HL-60 (cell line): ENCODE measurements at regions not wholly inside any gene's neighbourhood (a gene's known extent, or its start where the extent isn't known, plus 50 kb on each side); places are given as distances from the start of the nearest gene placed in this dataset.
A peak's percentile ranks its signal among the peaks of the same experiment; 100 is the strongest.

Experiments used
- DNase-seq, 2 experiments: peaks; one replicate each; pipeline ENCODE4 v3.0.0-alpha.2; 2010 to 2020; ENCODE audit warnings: low read depth in 1 of 2, low spot score in 1 of 2
- H3K27ac ChIP-seq: fragments of 250-450 bp; sonication (Bioruptor Pico); replicated peaks from 2 replicates; pipeline ENCODE4 v1.5.1; 2020; ENCODE audit warnings: mild to moderate bottlenecking, moderate library complexity
- H3K27me3 ChIP-seq: fragments of 250-450 bp; sonication (Bioruptor Pico); 2 replicates; pipeline ENCODE4 v1.5.1; 2021; ENCODE audit warnings: mild to moderate bottlenecking, moderate library complexity; ENCODE audit not compliant: insufficient read depth, poor library complexity, severe bottlenecking
- H3K4me3 ChIP-seq: replicated peaks from 2 replicates; pipeline ENCODE4 v1.5.1; 2011; ENCODE audit warnings: mild to moderate bottlenecking, control low read depth, low read length; ENCODE audit not compliant: insufficient read depth
- GABPA ChIP-seq: IDR thresholded peaks from 2 replicates; pipeline ENCODE4 v1.6.1; 2012; ENCODE audit warnings: low read depth
- POLR2AphosphoS5 ChIP-seq: IDR thresholded peaks from 2 replicates; pipeline ENCODE4 v1.6.1; 2012; ENCODE audit warnings: low read depth
- SPI1 ChIP-seq: IDR thresholded peaks from 2 replicates; pipeline ENCODE4 v1.6.1; 2012; ENCODE audit warnings: low read depth, mild to moderate bottlenecking, borderline replicate concordance
- TF ChIP-seq, protein P1 (sequence below): IDR thresholded peaks from one replicate; pipeline ENCODE4 v1.5.1; 2011; ENCODE audit warnings: low read length, control low read depth, inconsistent platforms; ENCODE audit not compliant: insufficient read depth
- TF ChIP-seq, protein P2 (sequence below): IDR thresholded peaks from 2 replicates; pipeline ENCODE4 v1.6.1; 2012; ENCODE audit warnings: low read depth; ENCODE audit not compliant: insufficient replicate concordance

GRCh38 chr3:159859424-159859823, 129.2 kb upstream of the IL12A start:
- H3K4me3 ChIP-seq, result no peak overlapping the region
- H3K27ac ChIP-seq, result no peak overlapping the region
- TF ChIP-seq, protein P1, sequence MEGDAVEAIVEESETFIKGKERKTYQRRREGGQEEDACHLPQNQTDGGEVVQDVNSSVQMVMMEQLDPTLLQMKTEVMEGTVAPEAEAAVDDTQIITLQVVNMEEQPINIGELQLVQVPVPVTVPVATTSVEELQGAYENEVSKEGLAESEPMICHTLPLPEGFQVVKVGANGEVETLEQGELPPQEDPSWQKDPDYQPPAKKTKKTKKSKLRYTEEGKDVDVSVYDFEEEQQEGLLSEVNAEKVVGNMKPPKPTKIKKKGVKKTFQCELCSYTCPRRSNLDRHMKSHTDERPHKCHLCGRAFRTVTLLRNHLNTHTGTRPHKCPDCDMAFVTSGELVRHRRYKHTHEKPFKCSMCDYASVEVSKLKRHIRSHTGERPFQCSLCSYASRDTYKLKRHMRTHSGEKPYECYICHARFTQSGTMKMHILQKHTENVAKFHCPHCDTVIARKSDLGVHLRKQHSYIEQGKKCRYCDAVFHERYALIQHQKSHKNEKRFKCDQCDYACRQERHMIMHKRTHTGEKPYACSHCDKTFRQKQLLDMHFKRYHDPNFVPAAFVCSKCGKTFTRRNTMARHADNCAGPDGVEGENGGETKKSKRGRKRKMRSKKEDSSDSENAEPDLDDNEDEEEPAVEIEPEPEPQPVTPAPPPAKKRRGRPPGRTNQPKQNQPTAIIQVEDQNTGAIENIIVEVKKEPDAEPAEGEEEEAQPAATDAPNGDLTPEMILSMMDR, result no peak
- TF ChIP-seq POLR2AphosphoS5 (no peak), SPI1 (no peak), GABPA (no peak)
- TF ChIP-seq, protein P2, sequence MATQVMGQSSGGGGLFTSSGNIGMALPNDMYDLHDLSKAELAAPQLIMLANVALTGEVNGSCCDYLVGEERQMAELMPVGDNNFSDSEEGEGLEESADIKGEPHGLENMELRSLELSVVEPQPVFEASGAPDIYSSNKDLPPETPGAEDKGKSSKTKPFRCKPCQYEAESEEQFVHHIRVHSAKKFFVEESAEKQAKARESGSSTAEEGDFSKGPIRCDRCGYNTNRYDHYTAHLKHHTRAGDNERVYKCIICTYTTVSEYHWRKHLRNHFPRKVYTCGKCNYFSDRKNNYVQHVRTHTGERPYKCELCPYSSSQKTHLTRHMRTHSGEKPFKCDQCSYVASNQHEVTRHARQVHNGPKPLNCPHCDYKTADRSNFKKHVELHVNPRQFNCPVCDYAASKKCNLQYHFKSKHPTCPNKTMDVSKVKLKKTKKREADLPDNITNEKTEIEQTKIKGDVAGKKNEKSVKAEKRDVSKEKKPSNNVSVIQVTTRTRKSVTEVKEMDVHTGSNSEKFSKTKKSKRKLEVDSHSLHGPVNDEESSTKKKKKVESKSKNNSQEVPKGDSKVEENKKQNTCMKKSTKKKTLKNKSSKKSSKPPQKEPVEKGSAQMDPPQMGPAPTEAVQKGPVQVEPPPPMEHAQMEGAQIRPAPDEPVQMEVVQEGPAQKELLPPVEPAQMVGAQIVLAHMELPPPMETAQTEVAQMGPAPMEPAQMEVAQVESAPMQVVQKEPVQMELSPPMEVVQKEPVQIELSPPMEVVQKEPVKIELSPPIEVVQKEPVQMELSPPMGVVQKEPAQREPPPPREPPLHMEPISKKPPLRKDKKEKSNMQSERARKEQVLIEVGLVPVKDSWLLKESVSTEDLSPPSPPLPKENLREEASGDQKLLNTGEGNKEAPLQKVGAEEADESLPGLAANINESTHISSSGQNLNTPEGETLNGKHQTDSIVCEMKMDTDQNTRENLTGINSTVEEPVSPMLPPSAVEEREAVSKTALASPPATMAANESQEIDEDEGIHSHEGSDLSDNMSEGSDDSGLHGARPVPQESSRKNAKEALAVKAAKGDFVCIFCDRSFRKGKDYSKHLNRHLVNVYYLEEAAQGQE, result no peak
- H3K27me3 ChIP-seq, result no peaks in the 10 kb centered on the region
- no peak for DNase-seq

DNA sequence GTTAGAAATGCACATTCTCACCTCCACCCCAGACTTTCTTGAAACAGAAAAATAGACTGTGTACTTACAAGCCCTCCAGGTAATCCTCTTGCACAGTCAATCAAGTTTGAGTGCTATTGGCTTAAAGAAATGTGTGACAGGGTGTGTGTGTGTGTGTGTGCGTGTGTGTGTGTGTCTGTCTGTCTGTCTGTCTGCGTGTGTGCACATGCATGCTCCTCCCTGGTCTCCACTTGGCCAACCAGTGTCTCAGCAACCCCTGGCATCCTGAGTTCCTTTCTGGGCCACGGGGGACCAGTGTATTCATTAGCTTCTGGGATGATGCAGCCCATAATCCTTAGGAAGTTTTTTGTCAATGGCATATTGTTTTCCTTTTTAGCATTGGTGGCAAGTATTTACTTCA, 128.8 kb upstream of the IL12A start:
- TF ChIP-seq, protein P2, result no peak
- TF ChIP-seq POLR2AphosphoS5 (no peak), GABPA (no peak), SPI1 (no peak)
- H3K27me3 ChIP-seq, result no peaks in the 10 kb centered on the region
- H3K27ac ChIP-seq, result no peak overlapping the region
- H3K4me3 ChIP-seq, result no peak overlapping the region
- no peak for DNase-seq

- H3K4me3 ChIP-seq, result no peak overlapping the region
- no peak overlapping the region for H3K27ac ChIP-seq
- no peaks in the 10 kb centered on the region for H3K27me3 ChIP-seq
- TF ChIP-seq POLR2AphosphoS5, result peak; percentile 62
- TF ChIP-seq, protein P2, result no peak
- DNase-seq, result peak; percentile 25 to 32
Measured at GRCh38 chr3:159860269-159861116, 128.1 kb upstream of the IL12A start.

GRCh38 chr3:159861369-159861987, 127.2 kb upstream of the IL12A start:
- TF ChIP-seq POLR2AphosphoS5 (no peak), GABPA (no peak)
- Histone ChIP-seq H3K27me3 (no peaks in the 10 kb centered on the region), H3K27ac (no peak overlapping the region), H3K4me3 (no peak overlapping the region)
- no peak for DNase-seq
